ENCODE measurements at regions not wholly inside any gene's neighbourhood (a gene's known extent, or its start where the extent isn't known, plus 50 kb on each side); places are given as distances from the start of the nearest gene placed in this dataset.
A peak's percentile ranks its signal among the peaks of the same experiment; 100 is the strongest.
"Not testable (repeated sequence)": the region's sequence is repeated elsewhere in the genome, so short reads cannot be mapped to it uniquely, and the experiment has no call there.

DNA sequence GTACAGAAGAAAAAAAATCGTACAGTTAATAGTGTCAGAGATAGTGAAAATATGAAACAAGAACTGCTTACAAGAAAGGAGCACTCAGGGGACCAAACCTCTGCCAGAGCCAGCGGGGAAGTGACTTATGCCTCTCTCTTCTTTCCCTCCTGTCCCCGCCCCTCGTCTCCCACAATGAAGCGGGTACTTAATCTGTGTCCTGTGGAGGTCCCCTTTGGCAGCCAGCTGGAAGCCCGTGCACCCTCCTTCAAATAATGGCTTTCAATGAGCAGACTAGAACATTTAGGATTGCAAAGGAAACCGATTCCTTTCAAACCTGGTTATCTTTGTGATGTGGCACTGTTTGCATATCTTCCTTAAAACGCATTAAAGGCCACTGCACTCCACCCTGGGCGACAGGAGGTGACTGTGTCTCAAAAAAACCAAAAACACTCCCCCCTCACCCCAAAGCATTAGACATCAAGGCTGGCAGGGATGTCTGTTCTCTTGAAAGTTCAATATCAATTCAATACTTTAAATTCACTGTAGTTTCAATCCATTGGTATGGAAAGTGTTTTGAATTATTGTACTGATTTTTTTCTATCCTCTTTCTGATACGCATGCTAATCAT is 51.7 kb downstream of the PPIAL4C start:
- not testable (repeated sequence) for H3K4me3 ChIP-seq (ENCODE audit: low read depth, low read length)

DNA sequence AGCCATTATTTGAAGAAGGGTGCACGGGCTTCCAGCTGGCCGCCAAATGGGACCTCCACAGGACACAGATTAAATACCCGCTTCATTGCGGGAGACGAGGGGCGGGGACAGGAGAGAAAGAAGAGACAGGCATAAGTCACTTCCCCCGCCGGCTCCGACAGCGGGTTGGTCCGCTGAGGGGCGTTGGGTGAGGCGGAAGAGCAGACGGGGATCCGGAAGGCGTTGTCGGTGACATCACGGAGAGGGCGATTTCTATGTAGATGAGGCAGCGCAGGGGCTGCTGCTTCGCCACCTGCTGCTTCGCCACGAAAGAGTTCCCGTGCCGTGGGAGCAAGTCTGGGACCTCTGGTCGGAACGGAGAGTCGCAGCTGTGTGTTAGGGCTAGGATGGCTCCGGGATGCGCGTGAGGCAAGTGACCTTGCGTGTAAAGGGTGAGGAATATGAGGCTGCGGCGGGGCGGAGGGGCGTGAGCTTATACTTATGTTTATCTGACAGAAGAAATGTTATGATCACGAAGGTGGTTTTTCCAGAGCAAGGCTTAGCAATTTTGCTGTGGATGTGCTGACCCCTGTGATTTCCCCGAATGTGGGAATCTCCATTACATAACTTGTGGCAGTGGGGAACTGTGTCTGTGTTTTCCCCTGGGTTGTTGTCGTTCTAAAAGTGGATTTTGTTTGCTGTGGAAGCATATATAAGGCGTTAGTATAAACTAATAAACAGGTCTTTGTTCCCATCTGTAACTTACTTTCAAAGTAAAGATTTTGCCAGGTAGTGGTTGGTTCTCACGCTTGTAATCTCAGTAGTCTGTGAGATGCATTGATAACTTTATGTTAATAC is 52.9 kb downstream of the PPIAL4C start:
- peak overlapping the region; percentile 50 for H3K4me3 ChIP-seq (ENCODE audit: low read depth, low read length)

DNA sequence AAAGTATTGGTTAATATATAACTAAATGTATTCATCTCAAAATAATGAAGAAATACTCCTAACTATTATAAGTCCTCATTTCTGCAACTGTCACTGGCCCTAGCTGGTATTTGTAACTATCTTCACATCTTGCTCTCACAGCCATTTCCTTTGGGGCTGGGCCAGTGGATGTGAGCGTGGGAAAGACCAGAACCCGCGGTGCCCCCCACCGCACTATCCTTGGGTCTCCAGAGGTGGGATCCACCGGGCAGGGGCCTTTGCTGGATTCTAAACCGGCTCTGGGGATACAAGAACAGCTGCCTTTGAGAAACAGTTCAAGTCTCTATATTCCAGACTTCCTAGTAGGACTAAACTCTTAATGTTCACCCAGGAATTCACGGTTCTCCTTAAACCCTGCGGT is 54.8 kb downstream of the PPIAL4C start:
- H3K4me3 ChIP-seq (ENCODE audit: low read depth, low read length), result not testable (repeated sequence)

DNA sequence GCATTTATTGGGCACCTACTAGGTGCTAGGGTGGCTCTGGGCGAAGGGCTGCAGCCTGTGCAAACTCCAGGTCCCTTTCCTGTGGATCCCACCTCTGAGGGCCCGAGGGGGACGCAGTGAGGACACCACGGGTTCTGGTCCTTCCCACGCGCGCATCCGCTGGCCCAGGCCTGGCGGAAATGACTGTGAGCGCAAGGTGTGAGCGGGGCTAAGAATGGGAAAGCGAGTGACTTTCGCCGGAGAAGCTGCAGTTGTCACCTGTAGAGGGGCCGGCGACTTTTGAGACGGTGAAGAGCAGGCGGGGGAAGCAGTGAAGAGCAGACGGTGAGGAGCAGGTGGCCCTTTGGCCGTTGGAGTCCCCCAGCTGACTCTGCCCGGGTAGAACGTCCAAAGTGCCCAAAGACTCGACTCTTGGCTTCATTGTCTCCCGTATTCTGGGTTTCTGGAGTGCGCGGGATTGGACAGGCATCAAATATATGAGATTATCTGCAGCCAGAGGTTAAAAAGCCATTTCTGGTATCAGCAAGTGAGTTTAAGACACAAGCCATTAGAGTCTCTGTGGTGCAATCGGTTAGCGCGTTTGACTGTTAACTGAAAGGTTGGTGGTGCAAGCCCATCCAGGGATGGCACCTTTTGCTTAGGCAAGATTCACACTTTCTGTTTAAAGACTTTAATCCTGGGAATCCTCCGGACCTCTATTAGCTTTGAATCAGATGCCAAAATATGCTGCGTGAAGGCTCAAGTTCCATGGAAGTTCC is 55.4 kb downstream of the PPIAL4C start:
- H3K4me3 ChIP-seq (ENCODE audit: low read depth, low read length), result not testable (repeated sequence)

DNA sequence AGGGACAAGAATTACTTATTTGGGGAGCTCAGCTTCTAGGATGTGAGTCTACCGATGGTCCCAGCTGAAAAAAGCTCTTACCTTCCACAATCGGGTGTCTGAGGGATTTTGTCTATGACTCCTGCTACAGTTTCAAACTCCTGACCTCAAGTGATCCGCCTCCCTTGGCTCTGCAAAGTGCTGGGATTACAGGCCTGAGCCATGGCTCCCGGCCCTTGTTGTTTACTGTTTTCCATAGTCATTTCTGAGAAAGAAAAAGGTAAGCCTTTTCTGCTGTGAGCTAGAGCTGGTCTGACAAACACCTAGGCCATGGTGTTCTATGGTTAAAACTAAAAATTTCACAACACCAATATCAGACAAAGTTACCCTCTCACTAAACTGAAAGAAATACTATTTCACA is 57.5 kb downstream of the PPIAL4C start:
- not testable (repeated sequence) for H3K4me3 ChIP-seq (ENCODE audit: low read depth, low read length)

DNA sequence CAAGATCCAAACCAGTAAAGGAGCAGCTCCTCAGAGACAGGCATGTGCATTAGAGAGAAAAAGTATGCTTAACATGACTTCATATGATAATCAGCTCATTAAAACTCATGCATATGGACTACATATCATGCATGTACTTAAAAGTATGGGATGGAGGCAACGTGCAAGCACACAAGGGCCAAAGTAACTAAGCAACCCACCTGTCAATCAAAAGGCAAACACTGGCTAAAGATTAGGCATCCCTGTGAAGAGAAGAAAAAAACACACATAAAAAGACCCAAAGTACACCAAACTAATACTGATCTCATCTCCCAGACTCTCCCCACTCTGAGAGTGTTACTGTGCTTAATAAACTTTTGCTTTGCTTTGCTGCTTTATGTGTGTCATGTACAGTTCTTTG is 61.2 kb downstream of the PPIAL4C start:
- H3K4me3 ChIP-seq (ENCODE audit: low read depth, low read length), result not testable (repeated sequence)

DNA sequence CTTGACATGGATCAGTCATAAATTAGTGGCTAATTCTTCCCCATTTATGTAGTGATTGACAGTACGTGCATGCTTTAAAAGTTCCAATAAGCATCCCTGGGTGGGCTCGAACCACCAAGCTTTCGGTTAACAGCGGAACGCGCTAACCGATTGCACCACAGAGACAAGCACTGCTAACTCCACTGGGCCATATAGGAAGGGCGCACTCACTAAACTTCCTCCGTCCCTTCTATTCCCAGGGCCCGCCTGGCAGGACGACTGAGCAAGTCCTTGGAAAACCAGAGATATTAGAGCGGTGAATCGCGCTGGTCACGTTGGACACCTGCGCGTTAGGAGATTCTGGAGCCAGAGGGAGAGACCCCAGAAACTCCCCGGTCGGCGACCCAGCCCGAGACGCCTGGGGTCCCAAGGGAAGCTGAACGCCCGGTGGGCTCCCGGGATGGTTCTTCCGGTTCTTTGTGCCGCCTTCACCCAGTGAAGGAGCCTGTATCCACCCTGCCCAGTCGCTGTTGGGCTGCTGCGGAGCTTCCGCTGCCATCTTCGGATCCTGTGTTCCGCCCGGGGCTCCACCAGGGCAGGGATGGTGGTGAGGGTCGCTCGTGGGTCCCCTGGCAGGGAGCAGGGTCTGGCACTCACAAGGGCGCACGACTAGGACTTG is 62.8 kb downstream of the PPIAL4C start:
- H3K4me3 ChIP-seq (ENCODE audit: low read depth, low read length), result not testable (repeated sequence)

DNA sequence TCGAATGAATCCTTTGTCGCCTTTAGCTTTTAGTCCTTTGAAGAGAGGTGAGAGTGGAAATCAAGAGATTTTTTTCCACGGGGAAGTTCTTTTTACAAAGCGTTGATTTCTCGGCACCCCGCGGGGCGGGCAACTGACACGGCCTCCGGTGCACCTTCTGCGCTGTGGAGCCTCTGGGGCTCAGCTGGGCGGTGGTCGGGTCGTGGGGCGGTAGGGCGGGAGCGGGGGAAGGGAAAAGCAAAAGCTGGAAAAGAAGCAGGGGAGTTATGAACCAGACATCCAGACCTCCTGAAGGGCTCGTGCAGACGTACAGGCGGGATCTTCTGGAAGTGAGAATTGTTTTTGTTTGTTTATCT is 63.3 kb downstream of the PPIAL4C start:
- H3K4me3 ChIP-seq (ENCODE audit: low read depth, low read length), result not testable (repeated sequence)

DNA sequence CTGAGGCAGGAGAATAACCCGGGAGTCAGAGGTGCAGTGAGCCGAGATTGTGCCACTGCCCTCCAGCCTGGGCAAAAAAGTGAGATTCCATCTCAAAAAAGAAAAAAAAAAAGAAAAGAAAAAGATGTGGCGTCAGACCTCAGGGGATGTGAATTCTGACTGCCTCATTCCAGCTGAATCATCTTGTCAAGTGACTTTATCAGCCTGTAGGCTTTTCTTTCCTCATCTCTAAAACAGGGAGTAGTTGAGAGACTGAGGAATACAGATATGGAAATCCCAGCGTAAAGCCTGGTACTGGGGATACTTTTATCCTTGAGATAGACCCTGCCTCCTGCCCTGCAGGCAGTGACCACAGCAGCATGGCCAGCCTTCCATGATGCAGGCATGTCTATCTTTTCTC is 74.1 kb downstream of the PPIAL4C start:
- H3K4me3 ChIP-seq (ENCODE audit: low read depth, low read length), result not testable (repeated sequence)

DNA sequence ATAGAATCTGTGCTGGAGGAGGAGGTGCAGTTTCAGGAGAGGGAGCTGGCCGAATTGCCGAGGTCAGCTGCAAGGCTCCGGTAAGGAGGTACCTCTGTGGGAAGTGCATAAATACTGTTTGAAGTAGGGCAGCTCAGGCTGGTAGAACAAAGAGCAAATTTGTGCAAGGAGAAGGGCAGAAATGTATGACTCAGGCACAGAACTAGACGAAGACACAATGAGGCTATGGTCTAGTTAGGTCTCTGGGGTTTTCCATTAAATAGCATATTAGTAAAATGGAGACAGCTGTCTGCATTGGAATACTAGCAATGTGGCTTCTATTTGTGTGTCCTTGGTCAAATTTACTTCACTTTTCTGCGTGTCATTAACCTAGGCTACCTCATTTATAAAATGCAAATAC is 74.5 kb downstream of the PPIAL4C start:
- H3K4me3 ChIP-seq (ENCODE audit: low read depth, low read length), result not testable (repeated sequence)

DNA sequence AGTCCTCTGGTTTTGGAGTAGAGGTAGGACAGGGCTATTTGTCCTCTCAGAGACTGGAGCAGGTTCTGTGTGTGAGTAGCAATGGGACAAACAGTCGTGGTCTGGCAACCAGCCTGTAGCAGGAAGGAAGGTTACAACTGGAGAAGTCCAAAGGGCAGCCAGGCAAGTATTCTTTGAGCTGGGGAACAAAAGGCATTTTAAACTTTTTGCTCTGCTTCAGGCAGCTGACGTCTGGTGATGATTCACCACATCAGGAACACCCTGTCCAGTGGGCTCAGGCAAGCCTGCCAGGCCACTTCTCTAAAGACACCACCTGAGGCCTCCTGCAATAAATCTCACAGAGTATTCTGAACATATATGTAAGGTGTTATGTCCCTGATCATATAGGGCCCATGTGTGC is 81.0 kb downstream of the PPIAL4C start:
- not testable (repeated sequence) for H3K4me3 ChIP-seq (ENCODE audit: low read depth, low read length)

DNA sequence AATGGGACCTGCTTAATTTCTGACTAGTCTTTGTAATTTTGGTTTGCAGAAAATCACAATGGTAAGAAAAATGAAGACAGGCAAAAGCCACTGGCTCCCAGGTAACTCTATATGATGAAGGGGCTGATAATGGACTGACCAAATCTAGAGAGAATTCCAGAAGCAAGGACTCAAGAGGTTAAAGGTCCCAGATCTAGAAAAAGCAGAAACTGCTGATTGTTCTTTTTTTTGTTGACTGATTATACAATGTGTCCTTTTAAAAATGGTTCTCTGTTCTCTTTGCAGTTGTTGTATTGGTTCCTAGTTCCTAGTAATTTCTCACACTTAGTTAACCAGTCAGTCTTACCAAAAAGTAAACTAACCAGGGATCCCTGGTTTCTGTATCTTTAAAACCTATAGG is 81.4 kb downstream of the PPIAL4C start:
- not testable (repeated sequence) for H3K4me3 ChIP-seq (ENCODE audit: low read depth, low read length)

DNA sequence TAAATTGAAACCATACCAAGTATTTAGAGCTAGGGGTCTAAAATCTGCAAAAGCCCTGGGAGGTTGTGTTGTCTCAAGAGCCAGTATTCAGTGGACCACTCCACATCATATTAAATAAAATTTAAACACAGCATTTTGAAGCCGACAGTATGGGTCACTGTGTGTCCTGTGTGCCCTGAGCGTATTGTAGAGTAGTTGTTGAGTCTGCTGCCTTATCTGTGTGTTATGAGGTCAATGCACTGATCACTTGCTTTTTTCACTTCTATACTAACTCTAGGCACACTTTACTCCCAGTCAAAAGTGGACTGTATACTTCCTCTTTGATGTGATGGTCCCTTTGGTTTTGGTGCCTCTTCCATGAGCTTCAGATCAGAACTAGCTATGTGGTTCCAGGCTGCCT is 81.9 kb downstream of the PPIAL4C start:
- not testable (repeated sequence) for H3K4me3 ChIP-seq (ENCODE audit: low read depth, low read length)

DNA sequence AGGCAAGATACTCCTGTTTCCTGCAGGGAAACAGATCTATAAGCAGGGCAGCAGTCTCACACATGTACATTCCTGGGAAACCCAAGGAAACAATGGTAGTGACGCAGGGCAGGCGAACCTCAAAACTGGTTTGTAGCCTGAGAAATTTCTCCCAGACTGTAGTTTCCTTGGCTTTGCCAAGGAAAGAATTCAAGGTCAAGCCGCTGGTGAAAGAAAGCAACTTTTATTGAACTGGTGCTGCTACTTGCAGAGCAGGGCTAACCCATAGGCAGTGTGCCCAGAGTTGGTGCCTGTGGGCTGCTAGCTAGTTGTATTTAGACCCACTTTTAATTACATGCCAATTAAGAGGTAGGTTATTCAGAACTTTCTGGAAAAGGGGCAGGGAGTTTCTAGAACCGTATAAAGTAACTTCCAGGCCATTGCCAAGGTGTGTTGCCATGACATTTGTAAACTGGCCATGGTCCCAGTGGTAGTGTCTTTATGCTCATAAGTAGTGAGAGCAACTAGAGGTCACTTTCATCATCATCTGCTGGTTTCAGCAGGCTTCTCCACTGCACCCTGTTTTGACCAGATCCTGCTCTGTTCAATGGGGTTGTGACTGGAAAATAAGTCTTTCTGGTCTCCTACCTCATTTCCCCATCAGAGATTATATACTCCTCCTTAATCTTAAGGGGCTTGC is 89.7 kb downstream of the PPIAL4C start:
- not testable (repeated sequence) for H3K4me3 ChIP-seq (ENCODE audit: low read depth, low read length)

DNA sequence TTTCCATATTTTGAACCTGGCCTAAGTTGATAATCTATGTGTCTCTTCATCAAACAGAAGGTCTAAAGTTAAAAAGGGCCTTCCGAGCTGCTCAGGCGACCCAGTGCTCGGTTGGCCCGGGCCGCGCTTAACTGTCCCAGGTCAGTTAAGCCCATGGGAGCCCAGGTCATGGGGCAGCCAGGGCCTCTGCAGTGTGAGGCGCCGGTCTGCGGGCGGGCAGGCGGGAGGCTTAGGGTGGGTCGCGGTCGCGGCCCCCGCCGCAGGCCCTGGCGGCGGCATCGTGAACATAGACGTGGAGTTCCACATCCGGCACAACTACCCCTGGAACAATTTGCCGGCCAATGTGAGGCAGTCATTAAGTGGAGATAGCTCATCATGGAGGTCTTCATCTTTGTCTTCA is 91.3 kb downstream of the PPIAL4C start:
- H3K4me3 ChIP-seq (ENCODE audit: low read depth, low read length), result not testable (repeated sequence)

DNA sequence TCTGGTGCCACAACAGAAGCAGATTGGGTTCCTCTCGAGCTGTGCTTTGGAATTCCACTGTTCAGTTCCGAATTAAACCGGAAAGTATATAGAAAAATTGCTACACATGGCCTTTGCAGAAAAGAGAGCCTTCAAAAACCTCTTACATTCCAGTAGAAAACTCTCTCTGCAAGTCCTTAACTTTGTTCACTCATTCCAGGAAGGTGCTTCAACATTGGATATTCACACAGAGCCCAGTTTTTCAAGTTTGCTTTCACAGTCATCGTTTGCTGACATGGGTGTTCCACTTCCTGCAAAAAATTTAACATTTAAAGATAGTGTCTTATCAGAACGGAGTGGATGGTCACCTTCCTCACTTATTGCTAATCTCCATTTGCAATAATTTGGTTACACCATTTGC is 93.7 kb downstream of the PPIAL4C start:
- not testable (repeated sequence) for H3K4me3 ChIP-seq (ENCODE audit: low read depth, low read length)

DNA sequence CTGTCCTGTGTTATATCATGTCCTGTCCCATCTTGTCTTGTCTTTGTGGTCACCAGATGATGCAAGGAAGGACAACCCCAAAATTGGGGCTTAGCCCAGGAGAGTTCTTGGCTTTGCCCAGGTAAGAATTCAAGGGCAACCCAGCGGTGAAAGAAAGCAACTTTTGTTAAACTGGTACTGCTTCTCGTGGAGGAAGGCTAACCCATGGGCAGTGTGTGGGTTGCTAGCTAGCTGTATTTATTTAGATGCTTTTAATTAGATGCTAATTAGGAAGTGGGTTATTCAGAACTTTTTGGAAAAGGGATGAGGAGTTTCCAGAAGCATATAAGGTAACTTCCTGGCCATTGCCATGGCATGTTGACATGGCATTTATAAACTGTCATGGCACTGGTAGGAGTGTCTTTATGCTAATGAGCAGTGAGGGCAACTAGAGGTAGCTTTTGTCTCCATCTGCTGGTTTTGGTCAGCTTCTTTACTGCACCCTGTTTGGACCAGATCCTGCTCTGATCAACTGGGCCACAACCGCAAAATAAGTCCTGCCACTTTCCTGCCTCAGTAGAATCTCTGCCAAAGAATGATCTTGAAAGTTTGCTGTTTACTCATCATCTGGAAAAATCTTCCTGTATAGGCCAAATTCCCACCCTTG is 95.8 kb upstream of the FCGR1A start:
- not testable (repeated sequence) for H3K4me3 ChIP-seq (ENCODE audit: low read depth, low read length)

DNA sequence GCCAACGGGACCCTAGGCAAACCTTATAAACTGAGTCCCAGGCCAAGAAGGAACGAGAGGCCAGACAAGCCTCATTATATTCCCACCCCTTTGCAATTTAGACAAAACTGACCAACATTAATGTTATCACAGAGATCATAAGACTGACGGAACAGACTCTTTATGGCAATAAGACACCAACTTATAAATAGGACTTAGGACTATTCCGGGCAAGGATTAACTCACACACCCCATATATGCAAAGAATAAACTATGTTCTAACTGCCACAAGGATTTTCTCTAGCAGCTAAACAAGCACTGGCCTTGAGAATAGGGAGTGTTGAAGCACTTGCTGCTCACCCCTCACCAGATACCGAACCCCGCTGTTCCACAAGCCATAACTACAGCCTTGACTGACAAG is 91.1 kb upstream of the FCGR1A start:
- not testable (repeated sequence) for H3K4me3 ChIP-seq (ENCODE audit: low read depth, low read length)

DNA sequence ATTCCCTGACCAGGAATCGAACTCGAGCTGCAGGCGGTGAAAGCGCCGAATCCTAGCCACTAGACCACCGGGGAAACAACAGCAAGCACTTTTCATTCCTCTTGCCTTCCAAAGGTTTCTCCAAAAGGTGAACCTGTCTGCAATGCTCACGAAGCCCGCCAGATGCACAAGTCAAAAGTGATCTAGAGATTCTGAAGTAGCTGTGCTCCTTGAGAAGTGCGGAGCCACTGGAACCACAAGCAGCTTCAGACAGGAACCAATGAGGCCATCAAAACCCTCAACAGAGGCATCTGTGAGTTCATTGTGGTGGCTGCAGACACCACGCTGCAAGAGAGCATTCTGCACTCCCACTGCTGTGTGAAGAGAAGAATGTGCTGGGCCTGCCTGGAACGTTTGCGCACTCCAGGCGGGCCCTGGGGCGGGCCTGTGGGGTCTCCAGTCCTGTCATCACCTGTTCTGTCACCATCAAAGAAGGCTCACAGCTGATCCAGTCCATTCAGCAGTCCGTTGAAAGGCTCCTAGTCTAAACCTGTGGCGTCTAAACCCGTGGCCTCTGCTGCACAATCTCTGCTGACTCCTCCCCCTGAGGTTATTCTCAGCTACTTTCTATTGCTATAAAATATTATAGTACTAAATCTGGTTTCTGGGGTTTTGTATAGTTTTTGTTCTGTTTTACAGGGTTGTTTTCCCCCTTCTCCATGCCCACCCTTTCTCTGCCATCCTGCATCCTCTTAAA is 89.5 kb upstream of the FCGR1A start:
- H3K4me3 ChIP-seq (ENCODE audit: low read depth, low read length), result not testable (repeated sequence)

Data from GM12875 (cell line).